Rectal smooth muscle tissue (tissue), 1 donor: ENCODE measurements at regions not wholly inside any gene's neighbourhood (a gene's known extent, or its start where the extent isn't known, plus 50 kb on each side); places are given as distances from the start of the nearest gene placed in this dataset.

ENCODE experiments used
- H3K27ac ChIP-seq: one replicate; pipeline ENCODE4 v1.7.0; 2013; ENCODE audit warnings: low read depth, low read length, inconsistent platforms
- H3K27me3 ChIP-seq: one replicate; pipeline ENCODE4 v1.7.0; 2013; ENCODE audit warnings: low read length; ENCODE audit not compliant: control insufficient read depth, insufficient read depth
- H3K36me3 ChIP-seq: one replicate; pipeline ENCODE4 v1.7.0; 2013; ENCODE audit warnings: low read length; ENCODE audit not compliant: control insufficient read depth, insufficient read depth
- H3K4me1 ChIP-seq: one replicate; pipeline ENCODE4 v1.7.0; 2013; ENCODE audit warnings: low read length; ENCODE audit not compliant: control insufficient read depth, insufficient read depth
- H3K4me3 ChIP-seq: one replicate; pipeline ENCODE4 v1.7.0; 2013; ENCODE audit warnings: low read length
- H3K9ac ChIP-seq: one replicate; pipeline ENCODE4 v1.7.0; 2013; ENCODE audit warnings: low read length

GRCh38 chr3:13951184-13951583 lies 71.3 kb upstream of the WNT7A start:
- Histone ChIP-seq H3K9ac (no peak overlapping the region), H3K4me1 (no peaks in the 10 kb centered on the region), H3K27ac (no peak overlapping the region), H3K27me3 (no peaks in the 10 kb centered on the region), H3K36me3 (no peaks in the 10 kb centered on the region), H3K4me3 (no peak overlapping the region)

GRCh38 chr3:13950042-13950441 lies 70.2 kb upstream of the WNT7A start:
- H3K27ac ChIP-seq: no peak overlapping the region
- no peak overlapping the region for H3K9ac ChIP-seq
- H3K4me1 ChIP-seq: no peaks in the 10 kb centered on the region
- no peaks in the 10 kb centered on the region for H3K36me3 ChIP-seq
- no peaks in the 10 kb centered on the region for H3K27me3 ChIP-seq
- H3K4me3 ChIP-seq: no peak overlapping the region

GRCh38 chr3:13947912-13948311 lies 68.0 kb upstream of the WNT7A start:
- Histone ChIP-seq H3K27ac (no peak overlapping the region), H3K27me3 (no peaks in the 10 kb centered on the region), H3K4me3 (no peak overlapping the region), H3K9ac (no peak overlapping the region), H3K36me3 (no peaks in the 10 kb centered on the region), H3K4me1 (no peaks in the 10 kb centered on the region)

- Histone ChIP-seq H3K4me1 (no peaks in the 10 kb centered on the region), H3K4me3 (no peak overlapping the region), H3K27me3 (no peaks in the 10 kb centered on the region), H3K9ac (no peak overlapping the region), H3K36me3 (no peaks in the 10 kb centered on the region), H3K27ac (no peak overlapping the region)
Measured at GRCh38 chr3:13939206-13939605, 59.3 kb upstream of the WNT7A start.

GRCh38 chr3:13937131-13937530 lies 57.3 kb upstream of the WNT7A start:
- Histone ChIP-seq H3K9ac (no peak overlapping the region), H3K36me3 (no peaks in the 10 kb centered on the region), H3K27ac (no peak overlapping the region), H3K27me3 (no peaks in the 10 kb centered on the region), H3K4me3 (no peak overlapping the region), H3K4me1 (no peaks in the 10 kb centered on the region)

GRCh38 chr3:13935494-13936094 lies 55.7 kb upstream of the WNT7A start:
- no peak overlapping the region for H3K9ac ChIP-seq
- no peak overlapping the region for H3K4me3 ChIP-seq
- no peaks in the 10 kb centered on the region for H3K4me1 ChIP-seq
- H3K27ac ChIP-seq: no peak overlapping the region
- no peaks in the 10 kb centered on the region for H3K27me3 ChIP-seq
- no peaks in the 10 kb centered on the region for H3K36me3 ChIP-seq

GRCh38 chr3:13934813-13935212 lies 54.9 kb upstream of the WNT7A start:
- H3K4me3 ChIP-seq: no peak overlapping the region
- H3K36me3 ChIP-seq: no peaks in the 10 kb centered on the region

GRCh38 chr3:13934315-13934714 lies 54.4 kb upstream of the WNT7A start:
- Histone ChIP-seq H3K9ac (no peak overlapping the region), H3K27ac (no peak overlapping the region), H3K4me3 (no peak overlapping the region), H3K27me3 (no peaks in the 10 kb centered on the region), H3K36me3 (no peaks in the 10 kb centered on the region), H3K4me1 (no peaks in the 10 kb centered on the region)

More at GRCh38 chr3:13934813-13935212, 54.9 kb upstream of the WNT7A start:
- no peak overlapping the region for H3K9ac ChIP-seq
- no peak overlapping the region for H3K27ac ChIP-seq
- H3K27me3 ChIP-seq: no peaks in the 10 kb centered on the region
- no peaks in the 10 kb centered on the region for H3K4me1 ChIP-seq

GRCh38 chr3:13932578-13933295 lies 52.9 kb upstream of the WNT7A start:
- Histone ChIP-seq H3K9ac (no peak overlapping the region), H3K4me3 (peak overlapping the region; percentile 57), H3K27ac (no peak overlapping the region)

GRCh38 chr3:13931172-13931571 lies 51.3 kb upstream of the WNT7A start:
- H3K36me3 ChIP-seq: no peaks in the 10 kb centered on the region
- no peaks in the 10 kb centered on the region for H3K4me1 ChIP-seq
- no peak overlapping the region for H3K4me3 ChIP-seq
- no peak overlapping the region for H3K27ac ChIP-seq
- no peak overlapping the region for H3K9ac ChIP-seq
- no peaks in the 10 kb centered on the region for H3K27me3 ChIP-seq

More at GRCh38 chr3:13932578-13933295, 52.9 kb upstream of the WNT7A start:
- no peaks in the 10 kb centered on the region for H3K36me3 ChIP-seq
- H3K4me1 ChIP-seq: no peaks in the 10 kb centered on the region
- H3K27me3 ChIP-seq: no peaks in the 10 kb centered on the region
